HCT116 (cell line): ENCODE measurements at regions not wholly inside any gene's neighbourhood (a gene's known extent, or its start where the extent isn't known, plus 50 kb on each side); places are given as distances from the start of the nearest gene placed in this dataset.
"Not testable (repeated sequence)": the region's sequence is repeated elsewhere in the genome, so short reads cannot be mapped to it uniquely, and the experiment has no call there.

Experiments used
- ATAC-seq: fragments of 200-7000 bp; cut with Tn5 transposase; 2 replicates; pipeline ENCODE4 v1.9.1; 2020; ENCODE audit warnings: mild to moderate bottlenecking, moderate library complexity
- BruUV-seq: library from RNA; stranded (reverse); fragments of 400-500 nt; replicated peaks from 2 replicates; lab custom pipeline; 2021; lab: Mats Ljungman, UMichigan
- CTCF ChIA-PET: fragments of 300-600 bp; sonication (Branson Sonifier 250); formaldehyde crosslinking; loops from one replicate; lab custom pipeline; 2021; ENCODE audit warnings: antibody characterized with exemption; lab: Charles Lee
- POLR2A ChIA-PET: fragments of 300-600, 350-600 bp; sonication (Branson Sonifier 250); formaldehyde crosslinking; loops from one replicate; lab custom pipeline; 2021; ENCODE audit warnings: antibody characterized with exemption; lab: Charles Lee
- RAD21 ChIA-PET, 2 experiments: fragments of 300-600 bp; sonication (Branson Sonifier 250); formaldehyde crosslinking; loops; one replicate each; lab custom pipeline; 2023; ENCODE audit warnings: low total read pairs in 2 of 2; ENCODE audit not compliant: uncharacterized antibody in 2 of 2, unreplicated experiment in 2 of 2, low non-redundant PET in 1 of 2; lab: Charles Lee
- DNase-seq: peaks from one replicate; pipeline ENCODE4 v3.0.0-alpha.2; 2010; ENCODE audit warnings: low read depth, low spot score
- H2AFZ ChIP-seq: fragments of 200-600 bp; shearing (Covaris generic), sonication (generic); 2 replicates; pipeline ENCODE4 v1.6.1; 2017; ENCODE audit warnings: low read depth, mixed run types, mixed read lengths, antibody characterized with exemption, low read length; ENCODE audit not compliant: poor library complexity, severe bottlenecking
- H3K27ac ChIP-seq: 2 replicates; pipeline ENCODE4 v1.5.1; 2012; ENCODE audit warnings: low read depth, low read length
- H3K27me3 ChIP-seq: fragments of 200-600 bp; sonication (generic); 2 replicates; pipeline ENCODE4 v1.6.1; 2016; ENCODE audit warnings: mixed run types, low read length, mixed read lengths; ENCODE audit not compliant: insufficient read depth
- H3K36me3 ChIP-seq, 2 experiments: fragments of 200-500 bp in 1 of 2; fragments of 200-600 bp in 1 of 2; sonication (Bioruptor generic) in 1 of 2; sonication (generic) in 1 of 2; 2 replicates each; pipeline versions ENCODE4 v1.5.1 to v1.6.1; 2014 to 2016; ENCODE audit warnings: low read length in 2 of 2, inconsistent platforms in 1 of 2, mixed read lengths in 1 of 2, mixed run types in 1 of 2; ENCODE audit not compliant: insufficient read depth in 2 of 2, control insufficient read depth in 1 of 2
- H3K4me1 ChIP-seq, 2 experiments: fragments of 200-600 bp in 1 of 2; sonication (generic) in 1 of 2; 2 replicates each; pipeline versions ENCODE4 v1.5.1 to v1.6.1; 2012 to 2017; ENCODE audit warnings: low read length in 2 of 2, inconsistent platforms in 1 of 2, mild to moderate bottlenecking in 1 of 2, mixed read lengths in 1 of 2, mixed run types in 1 of 2, moderate library complexity in 1 of 2; ENCODE audit not compliant: insufficient read depth in 2 of 2, control insufficient read depth in 1 of 2
- H3K4me2 ChIP-seq: fragments of 200-600 bp; sonication (generic); 2 replicates; pipeline ENCODE4 v1.6.1; 2017; ENCODE audit warnings: mixed run types, low read length, mixed read lengths
- H3K4me3 ChIP-seq, 2 experiments: fragments of 200-600 bp in 1 of 2; sonication (generic) in 1 of 2; replicated peaks in 1 of 2; 2 replicates each; pipeline ENCODE4 v1.5.1; 2011 to 2016; ENCODE audit warnings: low read length in 2 of 2, control low read depth in 1 of 2, low read depth in 1 of 2, mild to moderate bottlenecking in 1 of 2, mixed read lengths in 1 of 2, mixed run types in 1 of 2
- H3K79me2 ChIP-seq: fragments of 200-600 bp; sonication (generic); 2 replicates; pipeline ENCODE4 v1.6.1; 2017; ENCODE audit warnings: mild to moderate bottlenecking, mixed run types, low read length, moderate library complexity, mixed read lengths; ENCODE audit not compliant: insufficient read depth
- H3K9ac ChIP-seq: fragments of 200-600 bp; sonication (generic); 2 replicates; pipeline ENCODE4 v1.6.1; 2016; ENCODE audit warnings: low read length, mixed read lengths
- H3K9me2 ChIP-seq: fragments of 200-600 bp; sonication (generic), shearing (Covaris generic); 2 replicates; pipeline ENCODE4 v1.6.1; 2017; ENCODE audit warnings: mixed run types, mild to moderate bottlenecking, moderate library complexity; ENCODE audit not compliant: insufficient read depth
- H3K9me3 ChIP-seq, 2 experiments: fragments of 200-500 bp in 1 of 2; fragments of 200-600 bp in 1 of 2; sonication (Bioruptor generic) in 1 of 2; sonication (generic) in 1 of 2; 2 replicates each; pipeline ENCODE4 v1.6.1; 2014 to 2017; ENCODE audit warnings: low read length in 2 of 2, mixed read lengths in 2 of 2, inconsistent platforms in 1 of 2, low read depth in 1 of 2, mild to moderate bottlenecking in 1 of 2, mixed run types in 1 of 2, moderate library complexity in 1 of 2; ENCODE audit not compliant: control insufficient read depth in 1 of 2, insufficient read depth in 1 of 2
- H4K20me1 ChIP-seq: fragments of 200-600 bp; sonication (generic), shearing (Covaris generic); 2 replicates; pipeline ENCODE4 v1.6.1; 2017; ENCODE audit warnings: mixed run types, mild to moderate bottlenecking, moderate library complexity; ENCODE audit not compliant: insufficient read depth
- ATF3 ChIP-seq: IDR thresholded peaks from 2 replicates; pipeline ENCODE4 v1.6.1; 2012
- CBX3 ChIP-seq: IDR thresholded peaks from 2 replicates; pipeline ENCODE4 v1.6.1; 2012; ENCODE audit warnings: low read depth
- EZH2 ChIP-seq: fragments of 200-600 bp; sonication (generic); IDR thresholded peaks from 2 replicates; pipeline ENCODE4 v1.6.1; 2017; ENCODE audit warnings: antibody characterized with exemption, mixed run types
- EZH2phosphoT487 ChIP-seq: fragments of 200-600 bp; IDR thresholded peaks from 2 replicates; pipeline ENCODE4 v1.6.1; 2018; ENCODE audit warnings: antibody characterized with exemption, borderline replicate concordance
- REST ChIP-seq: IDR thresholded peaks from 2 replicates; pipeline ENCODE4 v1.6.1; 2012; ENCODE audit warnings: low read depth
- SP1 ChIP-seq: IDR thresholded peaks from 2 replicates; pipeline ENCODE4 v1.6.1; 2012; ENCODE audit warnings: low read depth
- ZFX ChIP-seq: fragments of 450-650 bp; IDR thresholded peaks from 2 replicates; pipeline ENCODE4 v1.6.1; 2017
- intact Hi-C: fragments of 100-400 bp; cut with micrococcal nuclease; formaldehyde crosslinking; loops from 2 replicates; pipeline ENCODE4 v1.10.0; 2022
- TF ChIP-seq, protein P1 (sequence below): IDR thresholded peaks from 2 replicates; pipeline ENCODE4 v1.6.1; 2011; ENCODE audit warnings: mild to moderate bottlenecking, low read length, moderate library complexity; ENCODE audit not compliant: insufficient replicate concordance; ENCODE audit errors: extremely low read depth

GRCh38 chr7:55673525-55673924, 101.2 kb upstream of the VOPP1 start:
- CTCF ChIA-PET, BruUV-seq, H3K9me2 ChIP-seq, H3K4me3 ChIP-seq, POLR2A ChIA-PET, H4K20me1 ChIP-seq, H2AFZ ChIP-seq, H3K4me2 ChIP-seq, H3K79me2 ChIP-seq, DNase-seq, RAD21 ChIA-PET, H3K27ac ChIP-seq, ATAC-seq, H3K27me3 ChIP-seq, H3K9ac ChIP-seq, H3K9me3 ChIP-seq, H3K4me1 ChIP-seq, H3K36me3 ChIP-seq, intact Hi-C loops: not testable (repeated sequence)

GRCh38 chr7:55672084-55672483, 99.8 kb upstream of the VOPP1 start:
- H3K9me2 ChIP-seq, RAD21 ChIA-PET, BruUV-seq, H3K4me1 ChIP-seq, H3K4me3 ChIP-seq, H4K20me1 ChIP-seq, DNase-seq, H3K36me3 ChIP-seq, H3K27me3 ChIP-seq, ATAC-seq, H3K9ac ChIP-seq, intact Hi-C loops, H3K9me3 ChIP-seq, H2AFZ ChIP-seq, CTCF ChIA-PET, H3K4me2 ChIP-seq, H3K79me2 ChIP-seq, POLR2A ChIA-PET, H3K27ac ChIP-seq: not testable (repeated sequence)

DNA sequence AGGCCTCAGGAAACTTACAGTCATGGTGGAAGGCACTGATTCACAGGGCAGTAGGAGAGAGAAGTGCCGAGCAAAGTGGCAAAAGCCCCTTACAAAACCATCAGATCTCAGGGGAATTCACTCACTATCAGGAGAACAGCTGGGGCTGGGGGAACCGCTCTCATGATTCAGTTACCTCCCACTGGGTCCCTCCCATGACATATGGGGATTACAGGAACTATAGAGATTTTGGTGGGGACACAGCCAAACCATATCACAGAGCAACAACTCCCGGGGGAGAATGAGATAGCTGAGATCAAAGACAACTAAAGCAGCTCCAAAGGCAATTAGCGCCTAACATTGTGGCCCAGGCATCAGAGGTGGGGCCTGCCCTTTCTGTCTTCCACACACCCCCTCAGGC, 85.4 kb upstream of the VOPP1 start:
- DNase-seq, result no peak
- Histone ChIP-seq H3K4me1 (no peaks in the 10 kb centered on the region), H3K4me3 (no peak overlapping the region), H4K20me1 (no peaks in the 10 kb centered on the region), H3K79me2 (no peaks in the 10 kb centered on the region), H3K27me3 (0 out of 2 replicates have a peak, but pooled peaks cover 2% of the 10 kb centered on the region), H3K9me3 (no peaks in the 10 kb centered on the region), H3K9me2 (no peaks in the 10 kb centered on the region), H3K36me3 (no peaks in the 10 kb centered on the region), H2AFZ (no peak overlapping the region), H3K27ac (no peak overlapping the region), H3K4me2 (no peak overlapping the region), H3K9ac (no peak overlapping the region)
- intact Hi-C loops, result no loop called here
- no peak for ATAC-seq
- RAD21 ChIA-PET, result no interaction called here
- CTCF ChIA-PET, result no interaction called here
- BruUV-seq, result no TSS peak
- POLR2A ChIA-PET, result no interaction called here
- TF ChIP-seq REST (no peak), EZH2 (no peak), ATF3 (no peak), CBX3 (no peak), ZFX (no peak), SP1 (no peak), EZH2phosphoT487 (no peak)
- TF ChIP-seq, protein P1, sequence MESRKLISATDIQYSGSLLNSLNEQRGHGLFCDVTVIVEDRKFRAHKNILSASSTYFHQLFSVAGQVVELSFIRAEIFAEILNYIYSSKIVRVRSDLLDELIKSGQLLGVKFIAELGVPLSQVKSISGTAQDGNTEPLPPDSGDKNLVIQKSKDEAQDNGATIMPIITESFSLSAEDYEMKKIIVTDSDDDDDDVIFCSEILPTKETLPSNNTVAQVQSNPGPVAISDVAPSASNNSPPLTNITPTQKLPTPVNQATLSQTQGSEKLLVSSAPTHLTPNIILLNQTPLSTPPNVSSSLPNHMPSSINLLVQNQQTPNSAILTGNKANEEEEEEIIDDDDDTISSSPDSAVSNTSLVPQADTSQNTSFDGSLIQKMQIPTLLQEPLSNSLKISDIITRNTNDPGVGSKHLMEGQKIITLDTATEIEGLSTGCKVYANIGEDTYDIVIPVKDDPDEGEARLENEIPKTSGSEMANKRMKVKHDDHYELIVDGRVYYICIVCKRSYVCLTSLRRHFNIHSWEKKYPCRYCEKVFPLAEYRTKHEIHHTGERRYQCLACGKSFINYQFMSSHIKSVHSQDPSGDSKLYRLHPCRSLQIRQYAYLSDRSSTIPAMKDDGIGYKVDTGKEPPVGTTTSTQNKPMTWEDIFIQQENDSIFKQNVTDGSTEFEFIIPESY, result no peak
